ENCODE measurements at regions not wholly inside any gene's neighbourhood (a gene's known extent, or its start where the extent isn't known, plus 50 kb on each side); places are given as distances from the start of the nearest gene placed in this dataset.

DNA sequence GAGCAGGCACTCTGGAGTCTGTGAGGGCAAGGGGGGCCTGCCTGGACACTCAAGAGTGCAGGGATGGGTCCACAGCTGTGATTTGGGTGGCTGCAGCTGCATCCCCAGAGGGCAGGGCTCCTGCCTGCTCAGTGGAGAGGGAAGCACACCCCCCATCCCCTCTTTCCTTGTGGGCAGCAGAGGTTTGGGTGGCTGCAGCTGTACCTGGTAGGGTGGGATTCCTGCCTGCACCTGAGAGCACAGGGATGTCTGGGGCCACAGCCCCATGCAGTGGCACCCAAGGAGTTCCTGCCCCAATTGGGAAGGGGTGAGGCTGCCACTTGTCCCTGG is 605.4 kb upstream of the FAM174A start:
- ChIA-PET CTCF (no interaction called here), POLR2A (no interaction called here)
- Histone ChIP-seq H3K4me2 (no peak overlapping the region), H3K27ac (ENCODE audit: low read depth in 2 of 2, low read length in 1 of 2) (no peak overlapping the region), H3K4me1 (ENCODE audit: control insufficient read depth in 1 of 2, insufficient read depth in 2 of 2, low read depth in 1 of 2, low read length in 1 of 2) (no peaks in the 10 kb centered on the region), H3K9ac (no peak overlapping the region), H3K36me3 (replicated peaks in 1 of 2; ENCODE audit: control insufficient read depth in 1 of 2, insufficient read depth in 2 of 2, low read length in 1 of 2) (no peaks in the 10 kb centered on the region), H3K9me2 (peaks cover 4% of the 10 kb centered on the region; the same call in 1 of the 2 replicates), H3K9me3 (no peaks in the 10 kb centered on the region), H4K20me1 (ENCODE audit: insufficient read depth) (no peaks in the 10 kb centered on the region), H3F3A (replicated peaks; ENCODE audit: insufficient read depth) (no peaks in the 10 kb centered on the region), H3K79me2 (ENCODE audit: insufficient read depth) (no peaks in the 10 kb centered on the region), H3K27me3 (ENCODE audit: insufficient read depth) (no peaks in the 10 kb centered on the region), H2AFZ (ENCODE audit: low read depth) (no peak overlapping the region), H3K4me3 (ENCODE audit: low read depth in 2 of 2, low read length in 1 of 2) (no peak overlapping the region)
- TF ChIP-seq MAX (IDR thresholded peaks at IDR 0.05; ENCODE audit: low read depth): no peak
- no peak for TF ChIP-seq TEAD4 (IDR thresholded peaks at IDR 0.05; ENCODE audit: borderline replicate concordance, insufficient read depth)
- TF ChIP-seq, protein P1, sequence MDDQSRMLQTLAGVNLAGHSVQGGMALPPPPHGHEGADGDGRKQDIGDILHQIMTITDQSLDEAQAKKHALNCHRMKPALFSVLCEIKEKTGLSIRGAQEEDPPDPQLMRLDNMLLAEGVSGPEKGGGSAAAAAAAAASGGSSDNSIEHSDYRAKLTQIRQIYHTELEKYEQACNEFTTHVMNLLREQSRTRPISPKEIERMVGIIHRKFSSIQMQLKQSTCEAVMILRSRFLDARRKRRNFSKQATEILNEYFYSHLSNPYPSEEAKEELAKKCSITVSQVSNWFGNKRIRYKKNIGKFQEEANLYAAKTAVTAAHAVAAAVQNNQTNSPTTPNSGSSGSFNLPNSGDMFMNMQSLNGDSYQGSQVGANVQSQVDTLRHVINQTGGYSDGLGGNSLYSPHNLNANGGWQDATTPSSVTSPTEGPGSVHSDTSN (IDR thresholded peaks at IDR 0.05): no peak
- TF ChIP-seq JUND (IDR thresholded peaks at IDR 0.05): no peak
- no peak for TF ChIP-seq TCF12 (IDR thresholded peaks at IDR 0.05)
- TF ChIP-seq RCOR1 (IDR thresholded peaks at IDR 0.05; ENCODE audit: low read length): no peak
- TF ChIP-seq, protein P2, sequence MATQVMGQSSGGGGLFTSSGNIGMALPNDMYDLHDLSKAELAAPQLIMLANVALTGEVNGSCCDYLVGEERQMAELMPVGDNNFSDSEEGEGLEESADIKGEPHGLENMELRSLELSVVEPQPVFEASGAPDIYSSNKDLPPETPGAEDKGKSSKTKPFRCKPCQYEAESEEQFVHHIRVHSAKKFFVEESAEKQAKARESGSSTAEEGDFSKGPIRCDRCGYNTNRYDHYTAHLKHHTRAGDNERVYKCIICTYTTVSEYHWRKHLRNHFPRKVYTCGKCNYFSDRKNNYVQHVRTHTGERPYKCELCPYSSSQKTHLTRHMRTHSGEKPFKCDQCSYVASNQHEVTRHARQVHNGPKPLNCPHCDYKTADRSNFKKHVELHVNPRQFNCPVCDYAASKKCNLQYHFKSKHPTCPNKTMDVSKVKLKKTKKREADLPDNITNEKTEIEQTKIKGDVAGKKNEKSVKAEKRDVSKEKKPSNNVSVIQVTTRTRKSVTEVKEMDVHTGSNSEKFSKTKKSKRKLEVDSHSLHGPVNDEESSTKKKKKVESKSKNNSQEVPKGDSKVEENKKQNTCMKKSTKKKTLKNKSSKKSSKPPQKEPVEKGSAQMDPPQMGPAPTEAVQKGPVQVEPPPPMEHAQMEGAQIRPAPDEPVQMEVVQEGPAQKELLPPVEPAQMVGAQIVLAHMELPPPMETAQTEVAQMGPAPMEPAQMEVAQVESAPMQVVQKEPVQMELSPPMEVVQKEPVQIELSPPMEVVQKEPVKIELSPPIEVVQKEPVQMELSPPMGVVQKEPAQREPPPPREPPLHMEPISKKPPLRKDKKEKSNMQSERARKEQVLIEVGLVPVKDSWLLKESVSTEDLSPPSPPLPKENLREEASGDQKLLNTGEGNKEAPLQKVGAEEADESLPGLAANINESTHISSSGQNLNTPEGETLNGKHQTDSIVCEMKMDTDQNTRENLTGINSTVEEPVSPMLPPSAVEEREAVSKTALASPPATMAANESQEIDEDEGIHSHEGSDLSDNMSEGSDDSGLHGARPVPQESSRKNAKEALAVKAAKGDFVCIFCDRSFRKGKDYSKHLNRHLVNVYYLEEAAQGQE (IDR thresholded peaks at IDR 0.05; ENCODE audit: low read depth, low read length): no peak
- TF ChIP-seq IRF3 (IDR thresholded peaks at IDR 0.05; ENCODE audit: low read depth, low read length): no peak
- no peak for TF ChIP-seq FOXJ3 (CRISPR knock-in tag; IDR thresholded peaks at IDR 0.05)
- TF ChIP-seq, protein P3, sequence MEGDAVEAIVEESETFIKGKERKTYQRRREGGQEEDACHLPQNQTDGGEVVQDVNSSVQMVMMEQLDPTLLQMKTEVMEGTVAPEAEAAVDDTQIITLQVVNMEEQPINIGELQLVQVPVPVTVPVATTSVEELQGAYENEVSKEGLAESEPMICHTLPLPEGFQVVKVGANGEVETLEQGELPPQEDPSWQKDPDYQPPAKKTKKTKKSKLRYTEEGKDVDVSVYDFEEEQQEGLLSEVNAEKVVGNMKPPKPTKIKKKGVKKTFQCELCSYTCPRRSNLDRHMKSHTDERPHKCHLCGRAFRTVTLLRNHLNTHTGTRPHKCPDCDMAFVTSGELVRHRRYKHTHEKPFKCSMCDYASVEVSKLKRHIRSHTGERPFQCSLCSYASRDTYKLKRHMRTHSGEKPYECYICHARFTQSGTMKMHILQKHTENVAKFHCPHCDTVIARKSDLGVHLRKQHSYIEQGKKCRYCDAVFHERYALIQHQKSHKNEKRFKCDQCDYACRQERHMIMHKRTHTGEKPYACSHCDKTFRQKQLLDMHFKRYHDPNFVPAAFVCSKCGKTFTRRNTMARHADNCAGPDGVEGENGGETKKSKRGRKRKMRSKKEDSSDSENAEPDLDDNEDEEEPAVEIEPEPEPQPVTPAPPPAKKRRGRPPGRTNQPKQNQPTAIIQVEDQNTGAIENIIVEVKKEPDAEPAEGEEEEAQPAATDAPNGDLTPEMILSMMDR (IDR thresholded peaks at IDR 0.05): no peak
- TF ChIP-seq TAF1 (IDR thresholded peaks at IDR 0.05; ENCODE audit: borderline replicate concordance, low read depth, low read length): no peak
- no peak for TF ChIP-seq EZH2phosphoT487 (IDR thresholded peaks at IDR 0.05; ENCODE audit: borderline replicate concordance, low read depth)
- TF ChIP-seq, protein P4, sequence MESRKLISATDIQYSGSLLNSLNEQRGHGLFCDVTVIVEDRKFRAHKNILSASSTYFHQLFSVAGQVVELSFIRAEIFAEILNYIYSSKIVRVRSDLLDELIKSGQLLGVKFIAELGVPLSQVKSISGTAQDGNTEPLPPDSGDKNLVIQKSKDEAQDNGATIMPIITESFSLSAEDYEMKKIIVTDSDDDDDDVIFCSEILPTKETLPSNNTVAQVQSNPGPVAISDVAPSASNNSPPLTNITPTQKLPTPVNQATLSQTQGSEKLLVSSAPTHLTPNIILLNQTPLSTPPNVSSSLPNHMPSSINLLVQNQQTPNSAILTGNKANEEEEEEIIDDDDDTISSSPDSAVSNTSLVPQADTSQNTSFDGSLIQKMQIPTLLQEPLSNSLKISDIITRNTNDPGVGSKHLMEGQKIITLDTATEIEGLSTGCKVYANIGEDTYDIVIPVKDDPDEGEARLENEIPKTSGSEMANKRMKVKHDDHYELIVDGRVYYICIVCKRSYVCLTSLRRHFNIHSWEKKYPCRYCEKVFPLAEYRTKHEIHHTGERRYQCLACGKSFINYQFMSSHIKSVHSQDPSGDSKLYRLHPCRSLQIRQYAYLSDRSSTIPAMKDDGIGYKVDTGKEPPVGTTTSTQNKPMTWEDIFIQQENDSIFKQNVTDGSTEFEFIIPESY (IDR thresholded peaks at IDR 0.05; ENCODE audit: borderline replicate concordance, low read depth): no peak
- no peak for TF ChIP-seq YY1 (IDR thresholded peaks at IDR 0.05; ENCODE audit: low read depth)
- TF ChIP-seq FOXM1 (IDR thresholded peaks at IDR 0.05; ENCODE audit: low read depth): no peak
- no peak for TF ChIP-seq GATA2 (CRISPR knock-in tag; IDR thresholded peaks at IDR 0.05)
- no peak for TF ChIP-seq FOSL2 (IDR thresholded peaks at IDR 0.05; ENCODE audit: borderline replicate concordance, low read depth)
- TF ChIP-seq, protein P5, sequence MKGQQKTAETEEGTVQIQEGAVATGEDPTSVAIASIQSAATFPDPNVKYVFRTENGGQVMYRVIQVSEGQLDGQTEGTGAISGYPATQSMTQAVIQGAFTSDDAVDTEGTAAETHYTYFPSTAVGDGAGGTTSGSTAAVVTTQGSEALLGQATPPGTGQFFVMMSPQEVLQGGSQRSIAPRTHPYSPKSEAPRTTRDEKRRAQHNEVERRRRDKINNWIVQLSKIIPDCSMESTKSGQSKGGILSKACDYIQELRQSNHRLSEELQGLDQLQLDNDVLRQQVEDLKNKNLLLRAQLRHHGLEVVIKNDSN (IDR thresholded peaks at IDR 0.05; ENCODE audit: borderline replicate concordance, low read depth): no peak
- TF ChIP-seq RFX5 (IDR thresholded peaks at IDR 0.05; ENCODE audit: low read length): no peak
- TF ChIP-seq ELF1 (IDR thresholded peaks at IDR 0.05): no peak
- DNase-seq: no peak

All from SK-N-SH (cell line).